Caco-2 (cell line): ENCODE measurements at regions not wholly inside any gene's neighbourhood (a gene's known extent, or its start where the extent isn't known, plus 50 kb on each side); places are given as distances from the start of the nearest gene placed in this dataset.

ENCODE experiments used
- BruUV-seq: library from RNA; stranded (reverse); fragments of 400-500 nt; replicated peaks from 2 replicates; lab custom pipeline; 2021; lab: Mats Ljungman, UMichigan
- CTCF ChIA-PET: fragments of 300-600 bp; sonication (Branson Sonifier 250); formaldehyde crosslinking; loops from one replicate; lab custom pipeline; 2022; ENCODE audit warnings: antibody characterized with exemption; lab: Charles Lee
- POLR2A ChIA-PET: fragments of 300-600 bp; sonication (Branson Sonifier 250); formaldehyde crosslinking; loops from one replicate; lab custom pipeline; 2022; ENCODE audit warnings: antibody characterized with exemption; lab: Charles Lee
- DNase-seq, 2 experiments: peaks; one replicate each; pipeline versions ENCODE4 v3.0.0 to v3.0.0-alpha.2; 2020 to 2022
- H3K27me3 ChIP-seq: replicated peaks from 2 replicates; pipeline ENCODE4 v1.6.0; 2011; ENCODE audit warnings: low read length; ENCODE audit not compliant: control insufficient read depth, insufficient read depth
- H3K36me3 ChIP-seq: 2 replicates; pipeline ENCODE4 v1.5.1; 2011; ENCODE audit warnings: low read length; ENCODE audit not compliant: control insufficient read depth, insufficient read depth
- H3K4me1 ChIP-seq: fragments of 250-450 bp; sonication (Bioruptor Pico); 2 replicates; pipeline ENCODE4 v1.5.1; 2020; ENCODE audit warnings: mild to moderate bottlenecking
- H3K4me3 ChIP-seq: 2 replicates; pipeline ENCODE4 v1.5.1; 2011; ENCODE audit warnings: low read depth, mild to moderate bottlenecking, control low read depth, low read length
- H3K9me3 ChIP-seq: fragments of 250-450 bp; sonication (Bioruptor Pico); 2 replicates; pipeline ENCODE4 v1.5.1; 2020; ENCODE audit warnings: mild to moderate bottlenecking, moderate library complexity
- H3K27ac Mint-ChIP-seq: one replicate; pipeline ENCODE4 v1.8.0; 2022; ENCODE audit warnings: mixed read lengths; ENCODE audit not compliant: unreplicated experiment
- H3K27me3 Mint-ChIP-seq: one replicate; pipeline ENCODE4 v1.8.0; 2022; ENCODE audit warnings: mixed read lengths; ENCODE audit not compliant: insufficient read depth, unreplicated experiment
- H3K36me3 Mint-ChIP-seq: one replicate; pipeline ENCODE4 v1.8.0; 2022; ENCODE audit warnings: mild to moderate bottlenecking, mixed read lengths; ENCODE audit not compliant: insufficient read depth, unreplicated experiment
- H3K4me1 Mint-ChIP-seq: one replicate; pipeline ENCODE4 v1.8.0; 2022; ENCODE audit warnings: low read depth, mixed read lengths; ENCODE audit not compliant: unreplicated experiment
- H3K4me3 Mint-ChIP-seq: one replicate; pipeline ENCODE4 v1.8.0; 2022; ENCODE audit warnings: mild to moderate bottlenecking, moderate library complexity, mixed read lengths; ENCODE audit not compliant: unreplicated experiment
- H3K9me3 Mint-ChIP-seq: one replicate; pipeline ENCODE4 v1.8.0; 2022; ENCODE audit warnings: mixed read lengths; ENCODE audit not compliant: unreplicated experiment
- CTCF ChIP-seq, 2 experiments: fragments of 200-600 bp in 1 of 2; IDR thresholded peaks; 1 replicate in 1 of 2; 2 replicates in 1 of 2; pipeline versions ENCODE4 v1.5.1 to v1.8.0; 2011 to 2022; ENCODE audit warnings: antibody characterized with exemption in 1 of 2, control low read depth in 1 of 2, inconsistent platforms in 1 of 2, low read depth in 1 of 2, low read length in 1 of 2, mild to moderate bottlenecking in 1 of 2, moderate library complexity in 1 of 2; ENCODE audit not compliant: insufficient read depth in 1 of 2, severe bottlenecking in 1 of 2, unreplicated experiment in 1 of 2
- intact Hi-C: fragments of 100-400 bp; cut with micrococcal nuclease; formaldehyde crosslinking; loops from one replicate; pipeline ENCODE4 v1.10.0; 2022; ENCODE audit not compliant: unreplicated experiment

- no peak for TF ChIP-seq CTCF (IDR thresholded peaks at IDR 0.05; ENCODE audit: insufficient read depth in 1 of 2, low read depth in 1 of 2, low read length in 1 of 2, severe bottlenecking in 1 of 2, unreplicated experiment in 1 of 2)
- Mint-ChIP-seq H3K9me3 (no peaks in the 10 kb centered on the region), H3K4me3 (no peak overlapping the region), H3K27ac (no peak overlapping the region), H3K27me3 (no peaks in the 10 kb centered on the region), H3K36me3 (no peaks in the 10 kb centered on the region), H3K4me1 (no peaks in the 10 kb centered on the region)
- DNase-seq = no peak
- no TSS peak for BruUV-seq
- intact Hi-C loops = no loop called here
- no peaks in the 10 kb centered on the region for H3K9me3 ChIP-seq
- H3K36me3 ChIP-seq = no peaks in the 10 kb centered on the region
- H3K4me1 ChIP-seq = no peaks in the 10 kb centered on the region
- POLR2A ChIA-PET = no interaction called here
- CTCF ChIA-PET = no interaction called here
- no peaks in the 10 kb centered on the region for H3K27me3 ChIP-seq
- H3K4me3 ChIP-seq = no peak overlapping the region
These were observed 556.4 kb upstream of the CTNND2 start for GRCh38 chr5:12460493-12461261.

- BruUV-seq = no TSS peak
- Mint-ChIP-seq H3K36me3 (no peaks in the 10 kb centered on the region), H3K4me1 (no peaks in the 10 kb centered on the region), H3K27me3 (no peaks in the 10 kb centered on the region), H3K9me3 (no peaks in the 10 kb centered on the region), H3K27ac (no peak overlapping the region), H3K4me3 (no peak overlapping the region)
- H3K4me1 ChIP-seq = no peaks in the 10 kb centered on the region
- TF ChIP-seq CTCF (IDR thresholded peaks at IDR 0.05; ENCODE audit: insufficient read depth in 1 of 2, low read depth in 1 of 2, low read length in 1 of 2, severe bottlenecking in 1 of 2, unreplicated experiment in 1 of 2) = no peak
- no peaks in the 10 kb centered on the region for H3K36me3 ChIP-seq
- H3K27me3 ChIP-seq = no peaks in the 10 kb centered on the region
- ChIA-PET CTCF (no interaction called here), POLR2A (no interaction called here)
- DNase-seq = no peak
- H3K9me3 ChIP-seq = no peaks in the 10 kb centered on the region
- H3K4me3 ChIP-seq = no peak overlapping the region
- intact Hi-C loops = no loop called here
These were observed 555.1 kb upstream of the CTNND2 start for GRCh38 chr5:12459326-12459725.

- CTCF ChIA-PET = no interaction called here
- no peaks in the 10 kb centered on the region for H3K27me3 ChIP-seq
- no peak overlapping the region for H3K4me3 Mint-ChIP-seq
- no peaks in the 10 kb centered on the region for H3K36me3 Mint-ChIP-seq
- no peaks in the 10 kb centered on the region for H3K9me3 ChIP-seq
- intact Hi-C loops = no loop called here
- no peaks in the 10 kb centered on the region for H3K4me1 Mint-ChIP-seq
- no peaks in the 10 kb centered on the region for H3K9me3 Mint-ChIP-seq
- no peak for DNase-seq
- no peaks in the 10 kb centered on the region for H3K36me3 ChIP-seq
- no peaks in the 10 kb centered on the region for H3K27me3 Mint-ChIP-seq
- H3K4me3 ChIP-seq = no peak overlapping the region
- TF ChIP-seq CTCF (IDR thresholded peaks at IDR 0.05; ENCODE audit: insufficient read depth in 1 of 2, low read depth in 1 of 2, low read length in 1 of 2, severe bottlenecking in 1 of 2, unreplicated experiment in 1 of 2) = no peak
- BruUV-seq = no TSS peak
- H3K4me1 ChIP-seq = no peaks in the 10 kb centered on the region
- POLR2A ChIA-PET = no interaction called here
- no peak overlapping the region for H3K27ac Mint-ChIP-seq
These were observed 514.8 kb upstream of the CTNND2 start for GRCh38 chr5:12419075-12419474.
